ENCODE measurements at regions not wholly inside any gene's neighbourhood (a gene's known extent, or its start where the extent isn't known, plus 50 kb on each side); places are given as distances from the start of the nearest gene placed in this dataset.
"Not testable (repeated sequence)": the region's sequence is repeated elsewhere in the genome, so short reads cannot be mapped to it uniquely, and the experiment has no call there.

DNA sequence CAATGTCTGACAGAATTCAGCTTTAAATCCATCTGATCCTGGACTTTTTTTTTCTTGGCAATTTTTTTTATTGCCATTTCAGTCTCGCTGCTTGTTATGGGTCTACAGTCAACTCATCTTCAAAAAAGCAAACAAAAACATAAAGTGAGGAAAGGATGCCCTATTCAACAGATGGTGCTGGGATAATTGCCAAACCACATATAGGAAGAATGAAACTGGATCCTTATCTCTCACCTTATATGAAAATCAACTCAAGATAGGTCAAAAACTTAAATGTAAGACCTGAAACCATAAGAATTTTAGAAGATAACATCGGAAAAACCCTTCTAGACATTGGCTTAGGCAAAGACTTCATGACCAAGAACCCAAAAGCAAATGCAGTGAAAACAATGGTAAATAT lies 389.1 kb upstream of the ST8SIA4 start:
- intact Hi-C loops (cut with micrococcal nuclease) = no loop called here
- H3K4me3 Mint-ChIP-seq = no peak overlapping the region
- H3K27me3 Mint-ChIP-seq (ENCODE audit: insufficient read depth) = no peaks in the 10 kb centered on the region
- H3K4me1 Mint-ChIP-seq (ENCODE audit: low read depth) = no peaks in the 10 kb centered on the region
- no peaks in the 10 kb centered on the region for H3K9me3 Mint-ChIP-seq
- no peak overlapping the region for H3K27ac Mint-ChIP-seq
- no peaks in the 10 kb centered on the region for H3K36me3 Mint-ChIP-seq (ENCODE audit: low read depth)
- DNase-seq (ENCODE audit: low spot score) = no peak

DNA sequence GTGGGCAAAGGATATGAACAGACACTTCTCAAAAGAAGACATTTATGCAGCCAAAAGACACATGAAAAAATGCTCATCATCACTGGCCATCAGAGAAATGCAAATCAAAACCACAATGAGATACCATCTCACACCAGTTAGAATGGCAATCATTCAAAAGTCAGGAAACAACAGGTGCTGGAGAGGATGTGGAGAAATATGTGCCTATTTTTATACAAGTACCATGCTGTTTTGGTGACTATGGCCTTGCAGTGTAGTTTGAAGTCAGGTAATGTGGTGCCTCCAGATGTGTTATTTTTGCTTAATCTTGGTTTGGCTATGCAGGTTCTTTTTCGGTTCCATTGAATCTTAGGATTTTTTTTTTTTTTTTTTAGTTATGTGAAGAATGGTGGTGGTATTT lies 387.7 kb upstream of the ST8SIA4 start:
- H3K27ac Mint-ChIP-seq; DNase-seq (ENCODE audit: low spot score); H3K36me3 Mint-ChIP-seq (ENCODE audit: low read depth); intact Hi-C loops (cut with micrococcal nuclease); H3K9me3 Mint-ChIP-seq; H3K27me3 Mint-ChIP-seq (ENCODE audit: insufficient read depth); H3K4me1 Mint-ChIP-seq (ENCODE audit: low read depth); H3K4me3 Mint-ChIP-seq: not testable (repeated sequence)

DNA sequence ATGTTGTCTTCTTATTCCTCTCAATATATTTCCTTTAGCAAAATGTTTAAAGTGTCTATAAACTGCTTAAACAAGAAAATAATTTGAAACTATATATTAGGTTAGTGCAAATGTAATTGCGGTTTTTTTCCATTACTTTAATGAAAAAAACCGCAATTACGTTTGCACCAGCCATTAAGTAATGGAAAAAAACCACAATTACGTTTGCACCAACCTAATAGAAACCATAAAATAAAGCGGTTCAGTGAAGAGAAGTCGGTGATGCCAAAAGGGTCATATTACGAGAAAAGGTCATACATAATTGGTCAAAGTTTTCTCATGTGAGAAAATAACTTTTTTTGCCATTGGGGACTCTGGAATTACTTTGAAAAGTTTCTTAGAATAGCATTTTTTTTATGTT lies 385.6 kb upstream of the ST8SIA4 start:
- no peak overlapping the region for H3K4me3 Mint-ChIP-seq
- intact Hi-C loops (cut with micrococcal nuclease) = no loop called here
- no peaks in the 10 kb centered on the region for H3K4me1 Mint-ChIP-seq (ENCODE audit: low read depth)
- H3K27ac Mint-ChIP-seq = no peak overlapping the region
- H3K9me3 Mint-ChIP-seq = no peaks in the 10 kb centered on the region
- DNase-seq (ENCODE audit: low spot score) = no peak
- H3K27me3 Mint-ChIP-seq (ENCODE audit: insufficient read depth) = no peaks in the 10 kb centered on the region
- H3K36me3 Mint-ChIP-seq (ENCODE audit: low read depth) = no peaks in the 10 kb centered on the region

DNA sequence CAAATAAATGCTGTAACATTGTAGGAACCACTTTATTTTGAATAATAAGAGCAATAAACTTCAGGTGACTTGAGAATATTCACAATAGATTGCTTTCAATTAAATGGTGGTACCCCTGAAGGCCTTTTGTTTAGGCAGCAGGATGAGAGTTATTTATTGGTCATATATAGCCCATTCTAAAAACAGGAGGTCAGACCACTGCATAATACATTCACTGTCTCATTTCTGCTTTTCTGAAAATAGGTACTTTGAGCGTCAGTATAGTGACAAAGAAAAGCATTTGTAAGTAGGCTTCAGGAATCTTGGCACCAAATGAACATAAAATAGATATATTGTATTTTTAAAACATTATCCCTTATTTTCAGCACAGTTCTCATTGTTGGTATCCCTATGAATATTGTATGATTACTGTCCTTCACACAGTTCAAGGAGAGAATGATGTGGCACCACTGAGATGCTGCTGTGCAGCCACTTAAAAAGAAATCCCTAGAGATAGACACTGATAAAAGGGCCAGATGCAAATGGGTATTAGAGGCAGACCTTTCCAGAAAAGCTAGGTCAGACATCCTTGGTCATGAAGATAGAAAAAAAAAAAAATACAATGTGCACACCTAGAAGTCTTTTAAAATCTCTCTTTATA lies 381.8 kb upstream of the ST8SIA4 start:
- H3K27ac Mint-ChIP-seq = no peak overlapping the region
- DNase-seq (ENCODE audit: low spot score) = no peak
- H3K27me3 Mint-ChIP-seq (ENCODE audit: insufficient read depth) = no peaks in the 10 kb centered on the region
- H3K4me3 Mint-ChIP-seq = no peak overlapping the region
- no peaks in the 10 kb centered on the region for H3K4me1 Mint-ChIP-seq (ENCODE audit: low read depth)
- no peaks in the 10 kb centered on the region for H3K9me3 Mint-ChIP-seq
- intact Hi-C loops (cut with micrococcal nuclease) = no loop called here
- H3K36me3 Mint-ChIP-seq (ENCODE audit: low read depth) = no peaks in the 10 kb centered on the region

DNA sequence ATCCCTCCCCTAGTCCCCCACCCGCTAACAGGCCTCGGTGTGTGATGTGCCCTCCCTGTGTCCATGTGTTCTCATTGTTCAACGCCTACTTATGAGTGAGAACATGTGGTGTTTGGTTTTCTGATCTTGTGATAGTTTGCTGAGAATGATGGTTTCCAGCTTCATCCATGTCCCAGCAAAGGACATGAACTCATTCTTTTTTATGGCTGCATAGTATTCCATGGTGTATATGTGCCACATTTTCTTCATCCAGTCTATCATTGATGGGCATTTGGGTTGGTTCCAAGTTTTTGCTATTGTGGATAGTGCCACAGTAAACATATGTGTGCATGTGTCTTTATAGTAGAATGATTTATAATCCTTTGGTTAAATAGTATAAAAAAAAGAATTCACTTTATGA lies 380.9 kb upstream of the ST8SIA4 start:
- H3K4me1 Mint-ChIP-seq (ENCODE audit: low read depth); intact Hi-C loops (cut with micrococcal nuclease); H3K27ac Mint-ChIP-seq; H3K36me3 Mint-ChIP-seq (ENCODE audit: low read depth); H3K9me3 Mint-ChIP-seq; DNase-seq (ENCODE audit: low spot score); H3K4me3 Mint-ChIP-seq; H3K27me3 Mint-ChIP-seq (ENCODE audit: insufficient read depth): not testable (repeated sequence)

DNA sequence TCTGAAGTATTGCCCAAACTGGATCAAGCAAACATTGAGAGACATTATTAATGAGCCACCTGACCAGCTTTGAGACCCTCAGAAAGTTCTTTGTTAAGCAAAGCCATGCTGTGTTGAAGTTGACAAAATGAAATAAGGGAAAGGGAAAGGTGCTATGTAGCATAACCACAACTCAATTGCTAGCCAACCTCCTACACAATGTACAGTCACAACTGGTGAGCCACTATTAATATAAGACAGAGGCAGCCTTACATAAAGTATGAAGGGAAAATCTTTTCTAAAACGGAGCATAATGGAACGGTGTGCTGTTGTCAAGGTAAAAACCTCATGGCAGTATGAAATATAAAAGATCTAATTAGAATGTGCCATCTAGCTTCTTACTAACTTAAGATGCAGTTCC lies 375.8 kb upstream of the ST8SIA4 start:
- no peak overlapping the region for H3K27ac Mint-ChIP-seq
- DNase-seq (ENCODE audit: low spot score) = no peak
- H3K27me3 Mint-ChIP-seq (ENCODE audit: insufficient read depth) = no peaks in the 10 kb centered on the region
- H3K9me3 Mint-ChIP-seq = no peaks in the 10 kb centered on the region
- H3K4me1 Mint-ChIP-seq (ENCODE audit: low read depth) = no peaks in the 10 kb centered on the region
- no peak overlapping the region for H3K4me3 Mint-ChIP-seq
- intact Hi-C loops (cut with micrococcal nuclease) = loop anchor here (2.0 kb wide), 1 partner anchor 14 kb away; no protein-coding TSS in a partner anchor
- H3K36me3 Mint-ChIP-seq (ENCODE audit: low read depth) = no peaks in the 10 kb centered on the region

DNA sequence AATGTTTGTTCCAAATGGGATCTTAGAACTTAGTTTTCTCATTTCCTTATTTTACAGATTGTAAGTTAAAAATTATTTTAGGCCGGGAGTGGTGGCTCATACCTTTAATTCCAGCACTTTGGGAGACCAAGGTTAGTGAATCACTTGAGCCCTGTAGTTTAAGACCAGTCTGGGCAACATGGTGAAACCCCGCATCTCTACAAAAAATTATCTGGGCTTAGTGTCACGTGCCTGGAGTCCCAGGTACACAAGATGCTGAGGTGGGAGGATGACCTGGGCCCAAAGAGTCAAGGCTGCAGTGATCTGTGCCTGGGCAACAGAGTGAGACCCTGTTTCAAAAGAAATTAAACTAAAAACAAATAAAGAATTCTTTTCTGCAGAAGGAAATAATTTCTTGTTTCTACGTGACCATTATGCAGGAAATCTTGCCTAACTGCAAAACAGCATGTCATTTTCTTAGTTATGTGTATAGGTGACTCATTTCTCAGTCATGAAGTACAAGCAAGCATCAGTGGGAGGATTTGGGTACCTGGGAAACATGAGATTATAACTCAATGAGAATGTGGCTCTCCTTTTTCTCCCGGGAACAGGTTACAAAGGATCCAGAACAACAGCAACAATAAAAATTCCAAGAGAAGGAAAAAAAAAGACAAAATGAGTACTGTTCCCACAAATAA lies 375.1 kb upstream of the ST8SIA4 start:
- H3K27ac Mint-ChIP-seq = no peak overlapping the region

DNA sequence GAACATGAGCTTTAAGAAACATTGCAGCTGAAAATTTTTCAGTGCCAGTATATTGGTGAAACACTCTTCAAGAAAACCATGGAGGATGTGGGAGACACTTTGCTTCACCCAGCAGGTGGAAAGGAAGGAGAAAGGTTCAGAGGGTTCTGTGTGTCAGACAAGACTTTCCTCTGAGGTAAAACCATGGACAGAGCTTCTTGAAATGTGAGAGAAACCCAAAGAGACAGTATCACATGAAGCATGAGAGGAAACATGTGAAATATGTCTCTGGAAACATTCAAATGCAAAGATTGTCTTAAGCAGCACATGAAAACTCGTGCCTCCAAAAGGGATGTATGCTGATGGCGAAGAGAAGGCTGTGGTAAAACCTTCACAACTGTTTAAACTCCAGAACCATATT lies 368.9 kb upstream of the ST8SIA4 start:
- no peak overlapping the region for H3K4me3 Mint-ChIP-seq
- intact Hi-C loops (cut with micrococcal nuclease) = no loop called here
- H3K27ac Mint-ChIP-seq = no peak overlapping the region
- H3K36me3 Mint-ChIP-seq (ENCODE audit: low read depth) = no peaks in the 10 kb centered on the region
- DNase-seq (ENCODE audit: low spot score) = no peak
- H3K4me1 Mint-ChIP-seq (ENCODE audit: low read depth) = no peaks in the 10 kb centered on the region
- H3K27me3 Mint-ChIP-seq (ENCODE audit: insufficient read depth) = no peaks in the 10 kb centered on the region
- no peaks in the 10 kb centered on the region for H3K9me3 Mint-ChIP-seq

More for the DNA sequence above, 375.1 kb upstream of the ST8SIA4 start:
- DNase-seq (ENCODE audit: low spot score) = no peak
- H3K27me3 Mint-ChIP-seq (ENCODE audit: insufficient read depth) = no peaks in the 10 kb centered on the region
- no peaks in the 10 kb centered on the region for H3K9me3 Mint-ChIP-seq
- no peak overlapping the region for H3K4me3 Mint-ChIP-seq
- intact Hi-C loops (cut with micrococcal nuclease) = loop anchor here (2.0 kb wide), 1 partner anchor 13 kb away; no protein-coding TSS in a partner anchor
- no peaks in the 10 kb centered on the region for H3K36me3 Mint-ChIP-seq (ENCODE audit: low read depth)
- H3K4me1 Mint-ChIP-seq (ENCODE audit: low read depth) = no peaks in the 10 kb centered on the region

DNA sequence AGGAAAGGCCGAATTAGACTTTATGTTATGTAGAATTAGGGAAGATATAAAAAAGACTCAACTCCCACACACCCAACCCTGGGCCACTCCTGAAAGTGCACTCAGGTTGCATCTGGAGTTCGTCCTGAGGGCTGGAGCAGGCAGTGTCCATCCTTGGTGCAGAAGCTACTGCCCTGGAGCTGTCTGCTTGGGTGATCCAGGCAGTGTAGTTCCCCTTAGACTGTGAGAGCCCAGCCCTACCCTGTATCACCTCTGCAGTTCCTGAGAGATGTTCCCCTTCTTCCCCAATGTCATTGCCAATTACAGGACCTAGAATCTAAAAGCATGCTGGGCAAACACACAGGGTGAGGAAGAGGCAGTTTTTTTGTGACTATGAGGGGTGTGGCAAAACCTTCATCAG lies 368.3 kb upstream of the ST8SIA4 start:
- intact Hi-C loops (cut with micrococcal nuclease) = no loop called here
- no peak overlapping the region for H3K4me3 Mint-ChIP-seq
- H3K9me3 Mint-ChIP-seq = no peaks in the 10 kb centered on the region
- no peaks in the 10 kb centered on the region for H3K4me1 Mint-ChIP-seq (ENCODE audit: low read depth)
- no peak for DNase-seq (ENCODE audit: low spot score)
- H3K27ac Mint-ChIP-seq = no peak overlapping the region
- H3K27me3 Mint-ChIP-seq (ENCODE audit: insufficient read depth) = no peaks in the 10 kb centered on the region
- H3K36me3 Mint-ChIP-seq (ENCODE audit: low read depth) = no peaks in the 10 kb centered on the region

DNA sequence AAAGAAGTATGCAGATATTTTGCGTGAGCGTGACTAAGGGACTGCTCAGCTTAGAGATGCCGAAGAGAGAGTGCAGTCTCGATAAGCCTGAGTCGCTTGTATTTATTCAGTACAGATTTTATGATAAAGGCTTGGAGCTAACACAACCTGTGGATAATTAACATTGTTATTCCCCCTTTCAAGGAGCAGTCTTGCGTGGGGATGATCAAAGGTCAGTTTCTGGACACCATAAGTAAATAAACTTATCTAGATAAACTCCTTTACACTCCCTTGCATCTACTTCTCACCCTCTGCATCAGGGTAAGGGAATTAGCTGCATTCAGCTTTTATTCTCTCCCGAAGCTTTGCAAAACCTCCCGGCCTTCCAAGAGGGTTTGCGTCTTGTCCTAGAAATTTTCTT lies 357.8 kb upstream of the ST8SIA4 start:
- no peak overlapping the region for H3K4me3 Mint-ChIP-seq
- H3K9me3 Mint-ChIP-seq = no peaks in the 10 kb centered on the region
- H3K27me3 Mint-ChIP-seq (ENCODE audit: insufficient read depth) = no peaks in the 10 kb centered on the region
- H3K36me3 Mint-ChIP-seq (ENCODE audit: low read depth) = no peaks in the 10 kb centered on the region
- intact Hi-C loops (cut with micrococcal nuclease) = no loop called here
- DNase-seq (ENCODE audit: low spot score) = no peak
- no peak overlapping the region for H3K27ac Mint-ChIP-seq
- no peaks in the 10 kb centered on the region for H3K4me1 Mint-ChIP-seq (ENCODE audit: low read depth)

DNA sequence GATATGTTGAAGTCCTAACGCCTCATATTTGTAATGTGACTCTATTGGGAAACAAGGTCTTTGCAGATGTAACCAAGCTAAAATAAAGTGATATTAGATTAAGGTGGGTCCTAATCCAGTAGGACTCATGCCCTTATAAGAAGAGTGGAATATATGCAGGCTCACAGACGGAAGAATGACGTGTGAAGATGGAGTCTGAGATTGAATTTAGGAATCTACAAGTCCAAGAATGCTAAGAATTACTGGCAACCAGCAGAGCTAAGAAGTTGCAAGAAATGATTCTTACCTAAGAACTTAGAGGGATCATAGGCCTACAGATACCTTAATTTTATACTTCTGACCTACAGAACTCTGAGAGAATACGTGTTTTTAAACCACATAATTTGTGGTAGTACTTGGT lies 350.0 kb upstream of the ST8SIA4 start:
- no peak overlapping the region for H3K27ac Mint-ChIP-seq
- DNase-seq (ENCODE audit: low spot score) = no peak
- peaks cover 1% of the 10 kb centered on the region for H3K27me3 Mint-ChIP-seq (ENCODE audit: insufficient read depth)
- no peaks in the 10 kb centered on the region for H3K36me3 Mint-ChIP-seq (ENCODE audit: low read depth)
- no peaks in the 10 kb centered on the region for H3K4me1 Mint-ChIP-seq (ENCODE audit: low read depth)
- H3K4me3 Mint-ChIP-seq = no peak overlapping the region
- no peaks in the 10 kb centered on the region for H3K9me3 Mint-ChIP-seq
- intact Hi-C loops (cut with micrococcal nuclease) = no loop called here

DNA sequence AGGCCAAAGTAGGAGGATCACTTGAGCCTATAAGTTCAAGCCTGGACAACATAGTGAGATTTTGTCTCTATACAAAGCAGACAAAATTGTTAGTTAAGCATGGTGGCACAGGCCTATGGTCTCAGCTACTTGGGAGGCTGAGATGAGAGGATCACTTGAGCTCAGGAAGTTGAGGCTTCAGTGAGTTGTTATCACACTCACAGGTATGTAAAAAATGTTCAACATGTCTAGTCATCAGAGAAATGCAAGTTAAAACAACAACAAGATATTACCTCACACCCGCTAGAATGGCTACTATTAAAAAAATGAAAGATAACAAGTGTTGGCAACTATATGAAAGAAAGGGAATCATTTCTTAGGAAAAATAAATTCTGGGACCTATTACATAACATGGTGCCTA lies 341.5 kb upstream of the ST8SIA4 start:
- DNase-seq (ENCODE audit: low spot score) = no peak
- H3K27me3 Mint-ChIP-seq (ENCODE audit: insufficient read depth) = no peaks in the 10 kb centered on the region
- H3K36me3 Mint-ChIP-seq (ENCODE audit: low read depth) = no peaks in the 10 kb centered on the region
- no peaks in the 10 kb centered on the region for H3K4me1 Mint-ChIP-seq (ENCODE audit: low read depth)
- no peaks in the 10 kb centered on the region for H3K9me3 Mint-ChIP-seq
- H3K4me3 Mint-ChIP-seq = no peak overlapping the region
- intact Hi-C loops (cut with micrococcal nuclease) = no loop called here
- H3K27ac Mint-ChIP-seq = no peak overlapping the region

DNA sequence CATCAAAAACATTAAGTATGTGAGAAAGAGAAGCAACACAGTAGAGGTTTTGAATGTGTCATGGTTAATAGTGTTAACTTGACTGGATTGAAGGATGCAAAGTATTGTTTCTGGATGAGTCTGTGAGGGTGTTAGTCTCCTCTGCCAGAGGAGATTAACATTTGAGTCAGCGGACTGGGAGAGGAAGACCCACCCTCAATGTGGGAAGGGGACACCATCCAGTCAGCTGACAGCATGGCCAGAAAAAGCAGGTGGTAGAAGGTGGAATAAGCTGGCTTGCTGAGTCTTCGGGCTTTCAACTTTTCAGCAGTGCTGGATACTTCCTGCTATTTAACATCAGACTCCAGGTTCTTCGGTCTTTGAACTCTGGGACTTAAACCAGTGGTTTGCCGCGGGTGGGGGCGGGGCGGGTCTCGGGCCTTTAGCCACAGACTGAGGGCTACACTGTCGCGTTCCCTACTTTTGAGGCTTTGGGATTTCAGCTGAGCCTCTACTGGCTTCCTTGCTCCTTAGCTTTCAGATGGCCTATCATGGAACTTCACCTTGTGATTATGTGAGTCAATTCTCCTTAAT lies 309.9 kb upstream of the ST8SIA4 start:
- H3K27me3 Mint-ChIP-seq (ENCODE audit: insufficient read depth) = no peaks in the 10 kb centered on the region
- no peaks in the 10 kb centered on the region for H3K4me1 Mint-ChIP-seq (ENCODE audit: low read depth)
- no peak for DNase-seq (ENCODE audit: low spot score)
- no peaks in the 10 kb centered on the region for H3K9me3 Mint-ChIP-seq
- H3K4me3 Mint-ChIP-seq = no peak overlapping the region
- no peaks in the 10 kb centered on the region for H3K36me3 Mint-ChIP-seq (ENCODE audit: low read depth)
- H3K27ac Mint-ChIP-seq = no peak overlapping the region
- intact Hi-C loops (cut with micrococcal nuclease) = no loop called here
